T-helper 2 cell treated with Interferon-gamma antibody and Interleukin-4, amounts not matched to agents 5 μg/mL and 100 μg/mL, for 36 hours (primary cell): ENCODE measurements at regions not wholly inside any gene's neighbourhood (a gene's known extent, or its start where the extent isn't known, plus 50 kb on each side); places are given as distances from the start of the nearest gene placed in this dataset.
"Not testable (repeated sequence)": the region's sequence is repeated elsewhere in the genome, so short reads cannot be mapped to it uniquely, and the experiment has no call there.

ENCODE experiments used
- DNase-seq: peaks from one replicate; pipeline ENCODE4 v3.0.0; 2021; ENCODE audit warnings: low spot score
- H3K27ac Mint-ChIP-seq: one replicate; pipeline ENCODE4 v1.8.0; 2021; ENCODE audit warnings: mild to moderate bottlenecking, mixed read lengths
- H3K27me3 Mint-ChIP-seq: one replicate; pipeline ENCODE4 v1.8.0; 2021; ENCODE audit warnings: low read depth, mixed read lengths
- H3K36me3 Mint-ChIP-seq: one replicate; pipeline ENCODE4 v1.8.0; 2021; ENCODE audit warnings: low read depth, mixed read lengths
- H3K4me1 Mint-ChIP-seq: one replicate; pipeline ENCODE4 v1.8.0; 2021; ENCODE audit warnings: low read depth, mixed read lengths
- H3K4me3 Mint-ChIP-seq: one replicate; pipeline ENCODE4 v1.8.0; 2022; ENCODE audit warnings: mild to moderate bottlenecking, moderate library complexity, mixed read lengths
- H3K9me3 Mint-ChIP-seq: one replicate; pipeline ENCODE4 v1.8.0; 2021; ENCODE audit warnings: mixed read lengths

DNA sequence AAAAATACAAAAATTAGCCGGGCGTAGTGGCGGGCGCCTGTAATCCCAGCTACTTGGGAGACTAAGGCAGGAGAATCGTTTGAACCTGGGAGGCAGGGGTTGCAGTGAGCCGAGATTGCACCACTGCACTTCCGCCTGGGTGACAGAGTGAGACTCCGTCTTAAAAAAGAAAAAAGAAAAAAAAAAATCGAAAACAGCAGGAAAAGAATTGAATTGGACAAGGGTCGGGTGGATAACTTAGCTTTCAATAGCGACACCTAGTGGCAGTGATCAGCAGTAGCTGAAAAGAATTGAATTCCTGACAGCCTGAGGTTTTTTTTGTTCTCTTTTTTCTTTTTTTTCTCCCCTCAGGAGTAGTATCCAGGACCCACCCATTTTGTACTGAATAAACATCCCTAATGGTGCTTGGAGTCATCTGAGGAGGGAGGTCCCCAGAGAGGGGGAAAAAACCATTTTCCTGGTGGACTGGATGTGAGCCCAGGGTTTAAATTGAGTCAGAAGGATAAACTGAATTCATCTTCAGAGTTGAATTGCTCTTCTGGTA, 55.1 kb downstream of the CYCS start:
- Mint-ChIP-seq H3K27ac (no peak overlapping the region), H3K9me3 (no peaks in the 10 kb centered on the region), H3K36me3 (no peaks in the 10 kb centered on the region), H3K4me3 (no peak overlapping the region), H3K27me3 (no peaks in the 10 kb centered on the region), H3K4me1 (peaks cover 15% of the 10 kb centered on the region)
- DNase-seq = peak; percentile 15

DNA sequence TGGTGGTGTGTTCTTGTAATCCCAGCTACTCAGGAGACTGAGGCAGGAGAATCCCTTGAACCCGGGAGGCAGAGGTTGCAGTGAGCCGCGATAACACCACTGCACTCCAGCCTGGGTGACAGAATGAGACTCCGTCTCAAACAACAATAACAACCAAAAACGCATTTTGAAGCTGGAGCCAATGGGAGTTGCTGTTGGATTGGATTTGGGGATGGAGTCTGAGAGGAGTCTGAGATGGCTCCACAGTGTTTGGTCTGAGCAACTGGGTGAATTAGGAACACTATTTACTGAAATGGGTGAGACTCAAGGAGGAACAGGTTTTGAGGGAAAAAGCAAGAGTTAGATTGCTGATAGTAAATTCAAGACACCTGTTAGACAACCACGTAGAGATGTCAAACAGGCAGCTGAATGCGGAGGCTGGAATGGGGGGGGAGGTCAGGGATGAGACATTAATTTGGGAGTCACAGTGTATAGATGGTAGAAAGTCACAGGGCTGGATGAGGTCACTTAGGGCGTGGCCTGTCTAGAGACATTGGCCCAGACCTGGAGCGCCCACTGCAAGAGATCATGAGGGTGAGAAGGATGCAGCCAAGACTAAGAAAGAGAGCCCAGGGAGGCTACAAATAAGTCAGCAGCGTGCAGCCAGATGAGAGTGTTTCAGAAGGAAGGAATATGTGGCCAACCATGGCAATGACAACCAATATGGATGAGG, 56.4 kb downstream of the CYCS start:
- no peak overlapping the region for H3K4me3 Mint-ChIP-seq
- no peaks in the 10 kb centered on the region for H3K36me3 Mint-ChIP-seq
- no peaks in the 10 kb centered on the region for H3K9me3 Mint-ChIP-seq
- peaks cover 15% of the 10 kb centered on the region for H3K4me1 Mint-ChIP-seq
- H3K27me3 Mint-ChIP-seq = no peaks in the 10 kb centered on the region
- H3K27ac Mint-ChIP-seq = no peak overlapping the region
- DNase-seq = no peak

DNA sequence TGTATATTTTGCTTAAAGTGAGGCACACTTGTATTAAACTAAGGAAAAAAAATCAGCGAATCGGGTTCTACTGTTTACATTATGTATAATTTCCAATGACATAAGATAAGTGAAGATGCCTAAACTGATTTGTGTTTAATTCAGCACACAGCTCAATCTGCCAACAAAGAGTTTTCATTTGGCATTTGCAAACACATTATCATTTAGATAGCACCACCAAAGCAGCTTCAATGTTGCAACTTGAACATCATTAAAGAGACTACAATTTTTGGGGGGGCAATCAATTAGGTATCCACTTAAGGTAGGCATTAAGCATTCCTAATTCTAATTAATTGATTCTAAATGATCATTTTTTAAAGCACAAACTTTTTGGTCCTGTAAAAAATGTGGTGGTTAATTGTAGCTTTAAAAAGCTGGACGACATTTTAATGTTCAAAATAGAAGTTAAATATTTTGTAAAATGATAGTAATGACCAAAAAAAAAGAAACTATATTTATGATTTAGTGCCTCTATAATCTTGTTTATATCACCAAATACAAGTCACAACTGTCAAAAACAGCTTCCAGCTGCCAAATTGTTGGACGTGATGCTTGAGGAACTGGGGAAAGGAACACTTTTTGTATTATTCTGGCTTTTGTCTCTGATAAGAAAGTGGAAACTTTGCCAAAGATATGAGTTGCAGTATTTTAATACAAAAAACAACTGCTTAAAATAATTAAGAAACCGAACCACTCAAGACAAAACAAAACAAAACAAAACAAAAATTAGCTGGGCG, 57.1 kb downstream of the CYCS start:
- H3K36me3 Mint-ChIP-seq = no peaks in the 10 kb centered on the region
- H3K9me3 Mint-ChIP-seq = no peaks in the 10 kb centered on the region
- no peak for DNase-seq
- H3K4me3 Mint-ChIP-seq = no peak overlapping the region
- H3K27ac Mint-ChIP-seq = no peak overlapping the region
- peaks cover 12% of the 10 kb centered on the region for H3K4me1 Mint-ChIP-seq
- no peaks in the 10 kb centered on the region for H3K27me3 Mint-ChIP-seq

DNA sequence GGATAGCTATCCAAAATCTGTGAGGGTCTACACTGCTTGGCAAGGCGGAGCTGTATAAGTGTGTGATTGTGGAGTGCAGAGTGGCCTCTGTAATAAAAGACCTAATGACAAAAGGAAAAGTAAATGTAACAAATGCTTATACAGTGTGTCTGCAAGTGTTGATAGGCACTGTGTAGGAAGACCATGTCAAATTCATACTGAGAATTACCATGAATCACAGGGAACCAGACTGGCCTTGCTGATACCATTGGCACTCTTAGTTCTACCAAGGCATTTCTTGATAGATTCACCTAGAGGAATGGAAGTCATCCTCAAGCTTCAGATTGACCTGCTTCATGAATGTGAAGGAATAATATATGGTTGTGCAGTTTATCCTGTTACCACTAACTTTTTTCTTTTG, 58.8 kb downstream of the CYCS start:
- no peak for DNase-seq
- Mint-ChIP-seq H3K4me3 (no peak overlapping the region), H3K27ac (no peak overlapping the region), H3K4me1 (peaks cover 14% of the 10 kb centered on the region), H3K36me3 (no peaks in the 10 kb centered on the region), H3K27me3 (peaks cover 4% of the 10 kb centered on the region), H3K9me3 (no peaks in the 10 kb centered on the region)

DNA sequence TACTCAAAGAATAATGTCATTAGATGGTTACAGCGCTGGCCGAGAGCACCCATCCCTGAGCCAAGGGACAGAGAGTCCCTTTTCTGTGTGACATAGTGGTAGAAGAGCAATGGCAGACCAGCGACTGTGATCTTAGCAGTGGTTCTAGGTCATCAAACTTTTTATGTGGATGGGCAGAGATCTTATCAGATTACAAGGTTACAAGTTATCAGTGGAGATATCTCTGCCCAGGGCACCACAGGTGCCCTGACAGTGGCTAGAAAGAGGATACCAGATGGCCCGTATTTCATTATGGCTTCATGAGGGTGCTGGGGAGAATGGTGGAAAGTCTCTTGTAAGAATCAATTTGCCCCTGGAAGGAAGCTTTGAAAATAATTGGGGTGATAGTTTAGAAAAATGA, 62.7 kb downstream of the CYCS start:
- peaks cover 2% of the 10 kb centered on the region for H3K4me1 Mint-ChIP-seq
- no peaks in the 10 kb centered on the region for H3K9me3 Mint-ChIP-seq
- no peak overlapping the region for H3K27ac Mint-ChIP-seq
- H3K36me3 Mint-ChIP-seq = no peaks in the 10 kb centered on the region
- H3K27me3 Mint-ChIP-seq = peaks cover 5% of the 10 kb centered on the region
- no peak for DNase-seq
- no peak overlapping the region for H3K4me3 Mint-ChIP-seq

DNA sequence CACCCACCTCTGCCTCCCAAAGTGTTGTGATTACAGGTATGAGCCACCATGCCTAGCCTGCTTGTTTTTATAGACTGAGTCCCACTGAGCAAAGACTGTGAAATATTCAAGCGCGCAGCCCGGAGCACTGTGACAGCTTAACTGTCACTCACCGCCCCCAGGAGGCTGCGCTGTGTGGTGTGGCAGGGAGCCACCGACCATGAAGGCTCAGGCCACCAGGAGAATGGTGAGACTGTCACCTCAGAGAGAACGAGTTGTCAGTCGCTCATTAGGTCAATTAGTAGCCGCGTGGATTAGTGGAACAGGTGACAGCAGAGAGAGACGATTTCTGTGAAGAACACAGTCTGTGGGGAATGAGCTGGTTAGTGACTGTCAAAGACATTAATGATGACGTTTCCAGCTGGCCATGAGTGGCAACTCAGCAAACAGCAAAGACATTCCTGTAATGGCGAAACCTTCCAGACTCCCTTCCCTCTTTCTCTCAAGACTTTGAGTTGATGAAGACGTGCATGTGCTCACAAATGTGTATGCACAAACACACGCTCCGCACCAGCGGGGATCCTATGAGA, 64.5 kb downstream of the CYCS start:
- H3K27ac Mint-ChIP-seq = no peak overlapping the region
- H3K4me3 Mint-ChIP-seq = no peak overlapping the region
- H3K27me3 Mint-ChIP-seq = peaks cover 18% of the 10 kb centered on the region

DNA sequence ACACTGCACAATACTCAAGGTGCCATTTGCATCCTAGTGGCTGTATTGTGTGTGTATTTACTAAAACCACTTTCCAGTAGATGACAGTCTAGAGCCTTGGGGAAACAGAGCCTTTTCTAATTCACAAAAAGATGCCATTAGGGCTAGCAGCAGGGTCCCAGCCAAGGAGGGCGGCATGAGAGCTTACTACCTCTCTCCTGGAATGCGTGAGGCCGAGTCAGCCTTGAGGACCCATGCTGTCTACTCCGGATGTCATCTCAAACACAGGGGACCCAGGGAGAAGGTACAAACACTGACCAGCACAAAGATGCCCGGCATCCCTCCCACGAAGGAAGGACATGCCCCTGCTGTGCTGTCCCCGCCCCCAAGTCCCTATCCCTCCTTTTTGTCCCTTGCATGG, 65.5 kb downstream of the CYCS start:
- Mint-ChIP-seq H3K27ac (no peak overlapping the region), H3K4me3 (no peak overlapping the region), H3K36me3 (no peaks in the 10 kb centered on the region), H3K4me1 (peaks cover 2% of the 10 kb centered on the region), H3K27me3 (peaks cover 27% of the 10 kb centered on the region), H3K9me3 (no peaks in the 10 kb centered on the region)
- DNase-seq = no peak

More for the DNA sequence above, 64.5 kb downstream of the CYCS start:
- peaks cover 2% of the 10 kb centered on the region for H3K4me1 Mint-ChIP-seq
- no peak for DNase-seq
- no peaks in the 10 kb centered on the region for H3K36me3 Mint-ChIP-seq
- H3K9me3 Mint-ChIP-seq = no peaks in the 10 kb centered on the region

DNA sequence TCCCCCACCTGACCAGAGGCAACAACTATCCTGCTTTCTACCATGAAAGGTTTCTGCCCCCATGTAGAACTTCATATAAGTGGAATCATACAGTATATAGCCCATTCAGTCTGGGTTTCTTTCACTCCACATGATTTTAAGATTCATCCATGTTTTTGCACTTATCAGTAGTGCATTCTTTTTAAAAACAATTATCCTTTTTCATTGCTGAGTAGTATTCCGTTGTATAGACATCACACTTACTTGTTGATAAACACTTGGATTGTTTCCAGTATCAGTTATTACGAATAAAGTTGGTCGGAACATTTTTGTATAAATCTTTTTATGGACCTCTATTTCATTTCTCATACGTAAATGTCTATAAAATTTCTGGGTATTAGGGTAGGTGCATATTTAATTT, 68.7 kb downstream of the CYCS start:
- peaks cover 33% of the 10 kb centered on the region for H3K27me3 Mint-ChIP-seq
- no peaks in the 10 kb centered on the region for H3K36me3 Mint-ChIP-seq
- no peak overlapping the region for H3K27ac Mint-ChIP-seq
- no peak overlapping the region for H3K4me3 Mint-ChIP-seq
- no peaks in the 10 kb centered on the region for H3K4me1 Mint-ChIP-seq
- H3K9me3 Mint-ChIP-seq = no peaks in the 10 kb centered on the region
- DNase-seq = no peak

DNA sequence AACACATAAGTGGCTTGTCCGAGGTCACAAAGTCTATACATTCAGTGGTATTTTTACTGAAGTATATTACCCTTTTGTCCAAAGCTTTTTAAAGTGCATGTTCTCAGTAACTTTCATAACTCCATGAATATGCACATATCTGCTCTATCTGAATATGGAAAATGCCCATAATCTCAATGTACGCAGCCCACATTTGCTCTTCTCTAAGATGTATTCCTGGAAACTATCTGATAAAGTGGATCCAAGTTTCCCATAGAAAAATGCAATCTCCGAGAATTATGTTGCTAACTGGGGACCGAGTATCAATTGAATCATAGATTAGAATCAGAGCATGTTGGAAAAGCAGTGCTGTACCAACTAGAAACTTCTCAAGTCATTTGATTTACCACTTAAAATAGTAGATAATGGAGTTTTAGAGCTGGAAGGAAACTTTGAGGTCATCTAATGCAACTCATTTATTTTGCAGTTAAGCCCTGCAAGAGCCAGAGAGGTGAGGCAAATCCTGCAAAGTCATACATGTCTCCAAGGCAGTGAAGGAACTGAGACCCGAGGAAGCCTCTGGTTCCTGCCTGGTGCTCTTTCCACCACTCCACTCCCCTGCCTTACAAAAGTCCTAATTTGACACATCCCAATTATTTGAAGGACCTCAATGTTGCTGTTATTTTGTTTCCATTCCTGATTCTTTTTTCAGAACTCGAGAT, 69.4 kb downstream of the CYCS start:
- no peaks in the 10 kb centered on the region for H3K36me3 Mint-ChIP-seq
- no peak overlapping the region for H3K27ac Mint-ChIP-seq
- H3K4me1 Mint-ChIP-seq = no peaks in the 10 kb centered on the region
- H3K27me3 Mint-ChIP-seq = peaks cover 33% of the 10 kb centered on the region
- no peak overlapping the region for H3K4me3 Mint-ChIP-seq
- no peaks in the 10 kb centered on the region for H3K9me3 Mint-ChIP-seq
- DNase-seq = no peak

DNA sequence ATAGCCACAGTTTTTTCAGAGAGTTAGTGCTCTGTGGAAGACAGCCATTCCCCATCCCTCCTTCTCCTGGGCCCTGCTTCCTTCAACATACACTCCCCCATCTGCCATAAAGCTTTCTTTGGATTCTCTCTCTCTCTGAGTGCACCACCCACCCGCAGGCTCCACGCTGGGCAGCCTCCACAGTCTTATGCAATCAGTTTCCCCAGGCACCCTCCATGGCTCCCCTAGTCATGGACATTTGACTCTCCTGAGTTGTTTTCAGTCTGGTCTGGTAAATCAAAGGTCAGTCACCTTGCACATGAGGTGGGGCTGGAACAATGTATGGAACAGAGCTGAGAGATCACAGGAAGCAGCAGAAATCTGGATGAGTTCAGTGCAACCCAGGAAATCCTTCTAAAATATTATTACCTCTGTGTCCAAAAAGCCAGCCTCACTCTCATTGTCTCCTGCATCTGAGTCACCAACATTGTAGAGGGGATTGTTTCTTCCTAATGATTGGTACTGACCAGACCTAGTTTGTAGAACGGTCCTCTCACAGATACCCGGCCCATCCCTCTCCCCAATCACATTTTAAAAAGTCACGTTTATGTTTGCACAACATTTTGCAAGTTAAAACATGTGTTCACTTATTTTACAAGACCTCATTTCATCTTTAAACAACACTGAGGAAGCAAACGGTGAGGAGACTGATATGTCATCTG, 70.1 kb downstream of the CYCS start:
- Mint-ChIP-seq H3K27me3 (peaks cover 33% of the 10 kb centered on the region), H3K4me3 (no peak overlapping the region), H3K36me3 (no peaks in the 10 kb centered on the region), H3K27ac (no peak overlapping the region), H3K9me3 (no peaks in the 10 kb centered on the region), H3K4me1 (no peaks in the 10 kb centered on the region)
- DNase-seq = no peak

DNA sequence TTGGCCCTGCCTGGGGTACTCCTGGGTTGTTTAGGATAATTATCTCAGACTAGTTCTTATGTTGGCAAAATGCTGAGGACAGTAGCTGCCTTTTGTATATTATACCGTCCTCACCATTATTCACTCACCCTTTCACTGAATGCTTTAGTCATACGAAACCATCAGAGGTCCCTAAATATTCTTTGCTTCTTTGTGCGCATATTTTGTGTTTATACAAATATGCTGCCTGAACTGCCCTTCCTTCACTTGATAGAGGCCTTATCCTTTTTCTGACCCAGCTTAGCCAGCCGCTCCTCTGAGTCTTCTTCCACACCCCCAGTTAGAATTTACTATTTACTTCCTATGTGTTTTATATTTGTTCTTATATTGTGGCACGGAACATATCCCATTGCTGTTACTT, 70.2 kb upstream of the OSBPL3 start:
- Mint-ChIP-seq H3K4me3 (no peak overlapping the region), H3K27ac (no peak overlapping the region), H3K36me3 (no peaks in the 10 kb centered on the region), H3K4me1 (no peaks in the 10 kb centered on the region), H3K9me3 (no peaks in the 10 kb centered on the region), H3K27me3 (peaks cover 16% of the 10 kb centered on the region)
- no peak for DNase-seq

DNA sequence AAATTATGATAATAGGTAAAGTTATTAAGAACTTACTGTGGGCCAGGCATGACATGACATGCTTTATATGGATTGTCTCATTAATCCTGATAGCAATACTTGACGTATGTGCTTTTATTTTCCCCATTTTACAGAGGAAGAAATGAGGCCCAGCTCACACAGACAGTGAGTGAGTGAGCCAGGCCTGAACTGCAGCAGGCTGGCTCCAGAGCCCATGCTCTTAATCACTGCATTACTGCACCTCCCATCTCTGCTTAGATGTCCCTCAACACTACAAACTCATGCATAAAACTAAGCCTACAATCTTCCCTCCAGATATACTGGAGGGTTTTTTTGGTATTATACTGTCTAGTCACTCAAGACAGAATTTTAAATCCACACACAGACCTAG, 68.5 kb upstream of the OSBPL3 start:
- no peaks in the 10 kb centered on the region for H3K9me3 Mint-ChIP-seq
- no peak overlapping the region for H3K4me3 Mint-ChIP-seq
- H3K36me3 Mint-ChIP-seq = no peaks in the 10 kb centered on the region
- H3K27ac Mint-ChIP-seq = no peak overlapping the region
- H3K27me3 Mint-ChIP-seq = peaks cover 4% of the 10 kb centered on the region
- no peak for DNase-seq
- no peaks in the 10 kb centered on the region for H3K4me1 Mint-ChIP-seq

DNA sequence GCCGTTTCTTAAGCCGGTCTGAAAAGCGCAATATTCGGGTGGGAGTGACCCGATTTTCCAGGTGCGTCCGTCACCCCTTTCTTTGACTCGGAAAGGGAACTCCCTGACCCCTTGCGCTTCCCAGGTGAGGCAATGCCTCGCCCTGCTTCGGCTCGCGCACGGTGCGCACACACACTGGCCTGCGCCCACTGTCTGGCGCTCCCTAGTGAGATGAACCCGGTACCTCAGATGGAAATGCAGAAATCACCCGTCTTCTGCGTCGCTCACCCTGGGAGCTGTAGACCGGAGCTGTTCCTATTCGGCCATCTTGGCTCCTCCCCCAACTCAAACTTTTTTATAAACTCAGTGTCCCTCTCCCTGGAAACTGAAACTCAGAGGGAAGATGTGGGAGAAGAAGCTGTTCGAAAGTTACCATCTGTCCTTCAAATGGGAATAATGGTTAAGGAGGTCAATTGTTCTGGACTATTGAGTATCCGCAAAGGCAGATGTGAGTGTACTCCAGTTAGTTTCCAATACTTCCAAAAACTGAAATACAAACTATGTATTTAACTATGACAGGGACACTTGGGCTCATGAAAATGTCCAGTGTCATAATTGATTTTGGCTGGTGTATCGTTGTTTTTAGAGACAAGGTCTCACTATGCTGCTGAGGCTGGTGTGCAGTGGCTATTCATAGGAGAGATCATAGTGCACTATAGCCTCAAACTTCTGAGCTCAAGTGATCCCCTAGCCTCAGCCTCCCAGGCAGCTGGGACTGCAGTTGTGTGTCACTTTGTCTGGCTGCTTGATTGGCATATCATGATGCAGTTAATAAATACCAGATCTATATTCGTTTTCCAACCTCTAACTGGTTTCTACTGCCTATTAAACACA, 67.8 kb upstream of the OSBPL3 start:
- H3K9me3 Mint-ChIP-seq, H3K36me3 Mint-ChIP-seq, H3K27me3 Mint-ChIP-seq, H3K4me1 Mint-ChIP-seq, DNase-seq, H3K4me3 Mint-ChIP-seq, H3K27ac Mint-ChIP-seq: not testable (repeated sequence)
